ENCODE measurements at regions not wholly inside any gene's neighbourhood (a gene's known extent, or its start where the extent isn't known, plus 50 kb on each side); places are given as distances from the start of the nearest gene placed in this dataset.
A peak's percentile ranks its signal among the peaks of the same experiment; 100 is the strongest.

- Mint-ChIP-seq H3K36me3 (ENCODE audit: low read depth) (no peaks in the 10 kb centered on the region), H3K27me3 (ENCODE audit: low read depth) (no peaks in the 10 kb centered on the region), H3K27ac (ENCODE audit: unreplicated experiment) (peak overlapping the region; percentile 87), H3K9me3 (peaks cover 6% of the 10 kb centered on the region), H3K4me3 (no peak overlapping the region), H3K4me1 (peaks cover 16% of the 10 kb centered on the region)
- TF ChIP-seq CTCF (conservative IDR thresholded peaks at IDR 0.05), result no peak
- no peak for DNase-seq (ENCODE audit: low read depth, low spot score)
These were observed 160.1 kb downstream of the BRMS1L start for GRCh38 chr14:35986219-35986573.

GRCh38 chr14:35985474-35986218, 159.5 kb downstream of the BRMS1L start:
- peak overlapping the region; percentile 87 for H3K27ac Mint-ChIP-seq (ENCODE audit: unreplicated experiment)
- H3K4me1 Mint-ChIP-seq, result peaks cover 14% of the 10 kb centered on the region
- H3K9me3 Mint-ChIP-seq, result peaks cover 5% of the 10 kb centered on the region
- peak overlapping the region; percentile 12 for H3K4me3 Mint-ChIP-seq
- no peak for DNase-seq (ENCODE audit: low read depth, low spot score)
- TF ChIP-seq CTCF (conservative IDR thresholded peaks at IDR 0.05), result no peak
- no peaks in the 10 kb centered on the region for H3K27me3 Mint-ChIP-seq (ENCODE audit: low read depth)
- no peaks in the 10 kb centered on the region for H3K36me3 Mint-ChIP-seq (ENCODE audit: low read depth)

GRCh38 chr14:35979531-35979930, 153.4 kb downstream of the BRMS1L start:
- Mint-ChIP-seq H3K27ac (ENCODE audit: unreplicated experiment) (no peak overlapping the region), H3K9me3 (no peaks in the 10 kb centered on the region), H3K27me3 (ENCODE audit: low read depth) (peaks cover 4% of the 10 kb centered on the region), H3K4me3 (no peak overlapping the region), H3K36me3 (ENCODE audit: low read depth) (no peaks in the 10 kb centered on the region), H3K4me1 (peaks cover 4% of the 10 kb centered on the region)
- DNase-seq (ENCODE audit: low read depth, low spot score), result no peak
- no peak for TF ChIP-seq CTCF (conservative IDR thresholded peaks at IDR 0.05)

GRCh38 chr14:35978561-35978960, 152.4 kb downstream of the BRMS1L start:
- Mint-ChIP-seq H3K4me1 (peaks cover 4% of the 10 kb centered on the region), H3K9me3 (no peaks in the 10 kb centered on the region), H3K4me3 (no peak overlapping the region), H3K27me3 (ENCODE audit: low read depth) (peaks cover 8% of the 10 kb centered on the region), H3K36me3 (ENCODE audit: low read depth) (no peaks in the 10 kb centered on the region), H3K27ac (ENCODE audit: unreplicated experiment) (no peak overlapping the region)
- TF ChIP-seq CTCF (conservative IDR thresholded peaks at IDR 0.05), result no peak
- no peak for DNase-seq (ENCODE audit: low read depth, low spot score)

- Mint-ChIP-seq H3K4me3 (no peak overlapping the region), H3K27me3 (ENCODE audit: low read depth) (peaks cover 29% of the 10 kb centered on the region), H3K36me3 (ENCODE audit: low read depth) (no peaks in the 10 kb centered on the region), H3K9me3 (no peaks in the 10 kb centered on the region), H3K4me1 (peaks cover 4% of the 10 kb centered on the region), H3K27ac (ENCODE audit: unreplicated experiment) (no peak overlapping the region)
- no peak for DNase-seq (ENCODE audit: low read depth, low spot score)
- no peak for TF ChIP-seq CTCF (conservative IDR thresholded peaks at IDR 0.05)
These were observed 149.7 kb downstream of the BRMS1L start for GRCh38 chr14:35975814-35976213.
